HFFc6 (cell line): ENCODE measurements at regions not wholly inside any gene's neighbourhood (a gene's known extent, or its start where the extent isn't known, plus 50 kb on each side); places are given as distances from the start of the nearest gene placed in this dataset.

ENCODE experiments used
- DNase-seq: peaks from one replicate; pipeline ENCODE4 v3.0.0-alpha.2; 2018
- H3K27ac Mint-ChIP-seq: 2 replicates; pipeline ENCODE4 v1.8.0; 2020; ENCODE audit warnings: mild to moderate bottlenecking, mixed read lengths
- H3K27me3 Mint-ChIP-seq: 2 replicates; pipeline ENCODE4 v1.8.0; 2021; ENCODE audit warnings: mild to moderate bottlenecking, moderate library complexity, mixed read lengths; ENCODE audit not compliant: insufficient read depth
- H3K36me3 Mint-ChIP-seq: 2 replicates; pipeline ENCODE4 v1.8.0; 2021; ENCODE audit warnings: low read depth, mixed read lengths
- H3K4me1 Mint-ChIP-seq: 2 replicates; pipeline ENCODE4 v1.8.0; 2020; ENCODE audit warnings: low read depth, mixed read lengths
- H3K4me3 Mint-ChIP-seq: 2 replicates; pipeline ENCODE4 v1.8.0; 2020; ENCODE audit warnings: mild to moderate bottlenecking, moderate library complexity, mixed read lengths
- H3K9me3 Mint-ChIP-seq: 2 replicates; pipeline ENCODE4 v1.8.0; 2020; ENCODE audit warnings: mild to moderate bottlenecking, mixed read lengths
- CTCF ChIP-seq: fragments of 200-600 bp; sonication (generic); IDR thresholded peaks from 2 replicates; pipeline ENCODE4 v1.5.0; 2021; ENCODE audit warnings: antibody characterized with exemption, mild to moderate bottlenecking

DNA sequence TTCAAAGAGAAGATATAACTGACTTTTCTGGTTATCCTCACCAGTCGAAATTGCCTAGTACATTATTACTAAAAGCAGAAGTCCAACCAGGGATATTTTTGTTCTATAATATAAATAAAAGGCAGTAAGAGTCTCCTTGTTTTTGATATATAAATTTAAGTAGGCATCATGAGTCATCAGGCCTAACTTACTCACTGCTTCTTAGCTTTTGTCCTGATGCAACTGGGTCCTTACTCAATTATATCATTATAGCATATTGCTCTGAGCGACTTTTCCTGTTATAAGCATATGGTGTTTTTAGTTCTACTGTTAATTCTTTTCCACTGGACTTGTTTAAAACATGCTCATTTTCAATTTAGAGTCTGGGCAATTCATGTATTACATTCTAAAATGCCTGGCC is 910.1 kb downstream of the MCTP2 start:
- Mint-ChIP-seq H3K4me3 (no peak overlapping the region), H3K9me3 (no peaks in the 10 kb centered on the region; the same call in 1 of the 2 replicates), H3K36me3 (no peaks in the 10 kb centered on the region; the same call in 1 of the 2 replicates), H3K27ac (peak overlapping the region; percentile 36; the same call in 1 of the 2 replicates), H3K27me3 (no peaks in the 10 kb centered on the region), H3K4me1 (peaks cover 20% of the 10 kb centered on the region)
- no peak for TF ChIP-seq CTCF
- DNase-seq, result peak; percentile 48

GRCh38 chr15:95142531-95142930 is 911.2 kb downstream of the MCTP2 start:
- Mint-ChIP-seq H3K27ac (no peak overlapping the region), H3K9me3 (no peaks in the 10 kb centered on the region; the same call in 1 of the 2 replicates), H3K4me3 (no peak overlapping the region), H3K27me3 (no peaks in the 10 kb centered on the region), H3K36me3 (no peaks in the 10 kb centered on the region), H3K4me1 (peaks cover 16% of the 10 kb centered on the region)
- TF ChIP-seq CTCF, result no peak
- DNase-seq, result no peak

DNA sequence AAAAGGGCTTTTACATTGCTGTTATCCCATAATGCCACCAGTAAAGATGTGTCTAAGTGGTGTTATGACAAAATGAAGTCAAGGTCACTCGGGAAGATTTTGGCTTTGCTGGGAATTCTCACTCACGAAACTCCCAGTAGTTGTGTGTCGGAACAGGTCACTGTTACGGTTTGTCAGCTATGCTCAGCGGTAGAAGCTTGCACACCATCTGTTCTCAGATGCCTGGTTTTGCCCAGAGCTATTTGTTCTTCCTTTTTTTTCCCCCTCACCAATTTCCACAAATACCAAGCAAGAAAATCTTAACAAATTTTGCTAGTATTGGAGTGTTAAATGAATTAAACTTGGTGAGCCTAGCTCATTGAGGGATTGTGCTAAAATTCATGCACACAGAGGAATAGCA is 915.1 kb downstream of the MCTP2 start:
- no peaks in the 10 kb centered on the region for H3K36me3 Mint-ChIP-seq
- DNase-seq, result no peak
- H3K4me1 Mint-ChIP-seq, result peaks cover 10% of the 10 kb centered on the region
- H3K4me3 Mint-ChIP-seq, result no peak overlapping the region
- H3K27ac Mint-ChIP-seq, result no peak overlapping the region
- no peaks in the 10 kb centered on the region for H3K9me3 Mint-ChIP-seq
- no peaks in the 10 kb centered on the region for H3K27me3 Mint-ChIP-seq
- no peak for TF ChIP-seq CTCF

DNA sequence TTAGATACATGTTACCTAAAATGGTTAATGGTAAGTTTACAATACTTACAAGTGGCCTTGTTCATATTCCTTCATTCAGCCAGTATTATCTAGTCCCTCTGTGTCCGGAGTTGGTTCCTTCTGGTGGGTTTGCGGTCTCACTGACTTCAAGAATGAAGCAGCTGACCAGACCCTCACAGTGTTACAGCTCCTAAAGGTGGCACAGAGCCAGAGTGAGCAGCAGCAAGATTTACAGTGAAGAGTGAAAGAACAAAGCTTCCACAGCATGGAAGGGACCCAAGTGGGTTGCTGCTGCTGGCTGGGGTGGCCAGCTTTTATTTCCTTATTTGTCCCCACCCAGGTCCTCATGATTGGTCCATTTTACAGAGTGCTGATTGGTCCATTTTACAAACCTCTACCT is 916.8 kb downstream of the MCTP2 start:
- H3K36me3 Mint-ChIP-seq, result no peaks in the 10 kb centered on the region
- TF ChIP-seq CTCF, result no peak
- no peaks in the 10 kb centered on the region for H3K9me3 Mint-ChIP-seq
- H3K4me3 Mint-ChIP-seq, result no peak overlapping the region
- DNase-seq, result no peak
- H3K27ac Mint-ChIP-seq, result no peak overlapping the region
- H3K4me1 Mint-ChIP-seq, result peaks cover 6% of the 10 kb centered on the region; the same call in 1 of the 2 replicates
- H3K27me3 Mint-ChIP-seq, result no peaks in the 10 kb centered on the region

DNA sequence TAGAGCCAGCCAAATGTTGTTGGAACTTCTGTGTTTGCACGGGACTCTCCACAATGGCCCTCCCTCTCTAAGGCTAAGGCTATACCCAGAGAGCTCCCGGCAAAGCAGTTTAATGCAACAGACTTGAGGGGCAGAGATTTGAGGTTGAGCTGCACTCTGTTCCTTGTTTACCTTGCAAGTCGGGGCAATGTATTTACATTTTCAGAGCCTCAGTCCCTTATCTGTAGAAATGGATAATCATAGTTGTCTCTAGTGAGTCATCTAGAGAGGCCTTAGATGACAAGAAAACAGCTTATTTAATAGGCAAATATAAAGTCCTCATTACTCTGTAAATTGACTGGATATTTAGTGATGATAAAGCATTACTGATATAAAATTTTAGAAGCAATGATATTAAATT is 917.7 kb downstream of the MCTP2 start:
- Mint-ChIP-seq H3K4me1 (peaks cover 6% of the 10 kb centered on the region; the same call in 1 of the 2 replicates), H3K36me3 (no peaks in the 10 kb centered on the region), H3K27me3 (no peaks in the 10 kb centered on the region), H3K27ac (no peak overlapping the region), H3K4me3 (no peak overlapping the region), H3K9me3 (no peaks in the 10 kb centered on the region)
- TF ChIP-seq CTCF, result no peak
- no peak for DNase-seq

- H3K9me3 Mint-ChIP-seq, result peaks cover 2% of the 10 kb centered on the region; the same call in 1 of the 2 replicates
- H3K36me3 Mint-ChIP-seq, result no peaks in the 10 kb centered on the region
- no peak for TF ChIP-seq CTCF
- H3K27ac Mint-ChIP-seq, result no peak overlapping the region
- no peak overlapping the region for H3K4me3 Mint-ChIP-seq
- no peaks in the 10 kb centered on the region for H3K27me3 Mint-ChIP-seq
- peaks cover 6% of the 10 kb centered on the region; the same call in 1 of the 2 replicates for H3K4me1 Mint-ChIP-seq
- DNase-seq, result no peak
Observed at GRCh38 chr15:95149771-95150170, 918.4 kb downstream of the MCTP2 start.
